HG03432 (cell line): ENCODE measurements at regions not wholly inside any gene's neighbourhood (a gene's known extent, or its start where the extent isn't known, plus 50 kb on each side); places are given as distances from the start of the nearest gene placed in this dataset.

ENCODE experiments used
- ATAC-seq: cut with Tn5 transposase; IDR thresholded peaks from one replicate; pipeline ENCODE4 v1.9.1; 2021; ENCODE audit warnings: mild to moderate bottlenecking, moderate library complexity; ENCODE audit not compliant: unreplicated experiment

GRCh38 chr12:91384806-91385205 is 202.2 kb upstream of the DCN start:
- ATAC-seq: no peak

DNA sequence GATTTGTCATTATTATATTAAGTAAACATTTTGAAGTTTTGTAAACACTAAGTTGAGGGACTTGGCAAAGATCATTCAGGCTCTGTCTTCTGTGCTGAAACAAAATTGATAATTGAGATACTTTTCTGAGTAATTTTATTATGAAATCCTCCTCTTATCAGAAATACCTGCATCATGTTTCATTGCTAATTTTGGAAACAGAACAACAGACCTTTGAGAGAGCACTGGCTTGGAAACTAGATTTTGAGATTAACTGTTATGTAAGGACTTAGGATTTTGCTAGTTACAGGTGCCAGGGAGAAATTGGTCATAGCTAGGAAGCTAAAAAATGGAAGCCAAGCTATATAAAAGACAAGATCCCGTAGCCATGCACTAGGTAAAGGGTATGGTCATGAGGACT is 201.7 kb upstream of the DCN start:
- no peak for ATAC-seq

GRCh38 chr12:91383099-91383498 is 200.5 kb upstream of the DCN start:
- ATAC-seq: no peak

- peak; percentile 87 for ATAC-seq
Measured at GRCh38 chr12:91382081-91382543, 199.5 kb upstream of the DCN start.

DNA sequence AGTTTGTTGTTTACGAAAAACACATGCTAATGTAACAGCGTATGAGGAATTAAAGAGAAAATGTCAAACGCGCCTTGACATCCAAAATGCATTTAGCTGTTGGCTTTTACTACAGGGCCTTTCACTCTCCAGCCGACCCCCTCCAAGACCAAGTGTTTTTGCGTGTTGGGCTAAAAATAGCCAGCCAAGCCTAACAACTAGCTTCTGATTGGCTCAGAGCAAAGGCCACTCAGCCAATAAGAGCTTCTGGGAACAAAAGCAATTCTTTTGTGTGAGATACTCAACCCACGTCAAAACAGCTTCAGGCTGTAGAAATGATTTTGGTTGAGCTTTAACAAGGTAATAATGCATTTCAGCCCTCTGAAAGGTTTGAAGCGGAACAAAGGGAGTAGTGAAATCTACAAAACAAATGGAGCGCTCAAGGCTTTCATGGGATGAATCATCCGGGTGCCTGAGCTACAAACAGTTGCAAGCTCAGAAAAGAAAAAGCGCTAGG is 198.7 kb upstream of the DCN start:
- peak; percentile 74 for ATAC-seq

- ATAC-seq: no peak
Measured at GRCh38 chr12:91380631-91381030, 198.0 kb upstream of the DCN start.

DNA sequence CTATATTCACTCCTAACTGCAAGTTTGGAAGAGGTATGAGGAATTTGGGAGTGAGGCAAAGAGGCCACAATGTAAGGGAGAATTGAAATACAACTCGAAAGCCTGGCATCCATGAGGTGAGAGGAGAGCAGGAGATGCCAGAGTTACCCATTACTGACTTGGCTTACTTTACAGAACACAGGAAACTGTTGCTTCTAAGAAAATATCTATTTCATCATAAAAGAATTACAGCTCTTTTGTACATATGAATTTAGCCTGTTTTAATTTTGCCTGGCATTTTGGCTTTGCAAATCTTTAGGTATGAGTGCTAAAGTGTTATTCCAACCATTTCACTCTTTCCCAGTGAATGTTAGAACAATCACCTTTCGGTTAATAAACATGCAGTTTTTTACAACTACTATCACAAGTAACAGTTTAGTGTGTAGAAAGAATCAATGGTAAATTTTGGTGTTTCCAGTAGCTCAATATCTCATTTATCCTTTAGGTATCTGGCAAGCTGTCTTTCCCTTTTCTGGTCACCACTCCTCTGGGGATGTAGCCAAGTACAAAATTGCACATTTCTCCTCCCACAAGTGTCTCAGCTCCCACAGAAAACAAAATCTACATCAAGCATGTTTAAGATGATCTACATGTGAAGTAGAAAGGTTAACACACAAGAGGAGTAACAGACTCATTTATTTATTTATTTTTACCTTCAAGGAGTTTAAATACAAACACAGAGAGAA is 196.6 kb upstream of the DCN start:
- no peak for ATAC-seq

- no peak for ATAC-seq
Measured at GRCh38 chr12:91377436-91377835, 194.8 kb upstream of the DCN start.

DNA sequence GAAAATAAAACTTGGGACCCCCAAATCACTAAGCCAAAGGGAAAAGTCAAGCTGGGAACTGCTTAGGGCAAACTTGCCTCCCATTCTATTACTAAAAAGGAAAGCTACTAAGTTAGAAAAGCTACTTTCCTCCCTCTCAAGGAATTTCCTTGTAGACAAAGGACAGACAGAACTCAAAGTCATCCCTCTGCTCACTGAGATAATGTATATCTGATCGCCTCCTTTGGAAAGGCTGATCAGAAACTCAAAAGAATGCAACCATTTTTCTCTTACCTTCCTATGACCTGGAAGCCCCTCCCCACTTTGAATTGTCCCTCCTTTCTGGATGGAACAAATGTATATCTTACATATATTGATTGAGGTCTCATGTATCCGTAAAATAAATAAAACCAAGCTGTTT is 190.5 kb upstream of the DCN start:
- ATAC-seq: no peak

GRCh38 chr12:91370086-91370868 is 187.7 kb upstream of the DCN start:
- ATAC-seq: no peak

GRCh38 chr12:91368613-91369012 is 186.0 kb upstream of the DCN start:
- no peak for ATAC-seq

- peak; percentile 53 for ATAC-seq
Measured at GRCh38 chr12:91367234-91367849, 184.7 kb upstream of the DCN start.

- no peak for ATAC-seq
Measured at GRCh38 chr12:91364471-91365184, 182.0 kb upstream of the DCN start.

GRCh38 chr12:91361864-91362263 is 179.2 kb upstream of the DCN start:
- no peak for ATAC-seq

DNA sequence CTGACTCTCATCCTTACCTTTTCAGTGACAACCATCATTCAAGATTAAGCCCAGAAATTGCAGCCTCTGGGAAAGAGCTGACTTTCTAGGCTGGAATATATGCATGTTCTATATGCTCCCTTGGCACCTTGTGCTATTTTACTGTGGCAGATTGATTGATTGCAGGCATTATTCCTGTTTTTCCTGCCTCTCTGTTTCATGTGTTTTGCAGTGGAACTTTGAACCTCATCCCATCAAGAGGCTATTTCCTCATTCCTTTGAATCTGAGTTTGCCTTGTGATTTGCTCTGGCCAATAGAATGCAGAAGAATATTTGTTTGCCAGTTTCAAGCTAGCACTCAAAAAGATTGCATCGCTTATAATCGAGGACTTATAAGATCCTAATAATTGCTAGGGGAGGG is 174.8 kb upstream of the DCN start:
- ATAC-seq: no peak

DNA sequence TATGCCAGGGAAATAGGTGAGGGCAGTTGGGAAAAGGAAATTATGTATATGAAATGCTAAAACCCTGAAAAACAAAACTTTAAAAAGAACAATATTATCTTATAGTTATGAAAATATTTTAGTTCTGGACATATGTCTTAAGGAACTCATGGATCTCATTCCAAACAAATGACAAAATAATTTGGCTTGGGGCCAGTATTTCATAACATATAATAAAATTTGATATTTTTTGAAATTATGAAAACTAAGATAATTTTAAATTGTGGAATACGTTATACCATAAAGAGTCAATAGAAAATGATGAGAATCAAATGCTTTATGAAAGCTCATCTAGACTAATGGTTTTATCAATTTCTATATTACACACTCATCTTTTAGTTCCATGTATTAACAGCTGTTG is 173.8 kb upstream of the DCN start:
- no peak for ATAC-seq

- peak; percentile 97 for ATAC-seq
Measured at GRCh38 chr12:91355150-91356006, 172.8 kb upstream of the DCN start.

DNA sequence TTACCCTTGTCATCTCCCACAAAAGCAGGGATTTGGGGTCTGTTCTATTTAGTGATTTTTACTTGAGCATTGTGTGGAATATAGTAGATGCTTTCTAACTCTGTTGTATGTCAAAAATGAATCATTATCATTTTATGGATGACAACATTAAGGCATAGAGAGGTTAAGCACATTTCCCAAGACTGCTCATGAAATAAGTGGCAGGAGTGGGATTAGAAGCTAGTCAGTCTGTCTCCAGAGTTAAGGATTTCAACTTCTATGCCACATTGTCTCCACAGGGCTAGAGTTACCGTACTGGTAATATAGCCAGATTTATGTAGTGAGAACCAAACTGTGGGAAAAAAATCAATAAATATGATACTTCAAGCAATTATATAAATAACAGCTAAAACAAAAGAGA is 170.6 kb upstream of the DCN start:
- ATAC-seq: no peak

DNA sequence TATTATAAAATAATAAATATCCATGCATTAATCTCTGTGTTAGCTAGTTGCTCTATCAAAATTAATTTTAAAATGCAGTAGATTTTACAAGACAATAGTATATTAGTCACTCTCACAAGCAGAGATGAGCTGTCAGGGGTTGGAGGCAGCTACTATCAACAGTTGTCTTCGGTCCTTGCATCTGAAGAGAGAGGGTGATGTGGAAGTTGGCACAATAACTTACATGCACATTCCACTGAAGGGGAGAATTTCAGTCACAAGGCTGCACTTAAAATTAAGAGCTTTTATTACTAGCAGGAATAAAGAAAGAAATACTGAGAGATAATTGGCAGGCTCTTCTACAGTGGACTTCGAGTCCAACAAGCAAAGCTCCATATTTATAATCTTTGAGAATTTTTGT is 166.9 kb upstream of the DCN start:
- no peak for ATAC-seq
